Limb (tissue), 2 donors: ENCODE measurements at regions not wholly inside any gene's neighbourhood (a gene's known extent, or its start where the extent isn't known, plus 50 kb on each side); places are given as distances from the start of the nearest gene placed in this dataset.

Experiments
- DNase-seq, 2 donors: peaks; one replicate each; pipeline ENCODE4 v3.0.0-alpha.2; 2016; ENCODE audit errors: extremely low spot score in 2 of 2

DNA sequence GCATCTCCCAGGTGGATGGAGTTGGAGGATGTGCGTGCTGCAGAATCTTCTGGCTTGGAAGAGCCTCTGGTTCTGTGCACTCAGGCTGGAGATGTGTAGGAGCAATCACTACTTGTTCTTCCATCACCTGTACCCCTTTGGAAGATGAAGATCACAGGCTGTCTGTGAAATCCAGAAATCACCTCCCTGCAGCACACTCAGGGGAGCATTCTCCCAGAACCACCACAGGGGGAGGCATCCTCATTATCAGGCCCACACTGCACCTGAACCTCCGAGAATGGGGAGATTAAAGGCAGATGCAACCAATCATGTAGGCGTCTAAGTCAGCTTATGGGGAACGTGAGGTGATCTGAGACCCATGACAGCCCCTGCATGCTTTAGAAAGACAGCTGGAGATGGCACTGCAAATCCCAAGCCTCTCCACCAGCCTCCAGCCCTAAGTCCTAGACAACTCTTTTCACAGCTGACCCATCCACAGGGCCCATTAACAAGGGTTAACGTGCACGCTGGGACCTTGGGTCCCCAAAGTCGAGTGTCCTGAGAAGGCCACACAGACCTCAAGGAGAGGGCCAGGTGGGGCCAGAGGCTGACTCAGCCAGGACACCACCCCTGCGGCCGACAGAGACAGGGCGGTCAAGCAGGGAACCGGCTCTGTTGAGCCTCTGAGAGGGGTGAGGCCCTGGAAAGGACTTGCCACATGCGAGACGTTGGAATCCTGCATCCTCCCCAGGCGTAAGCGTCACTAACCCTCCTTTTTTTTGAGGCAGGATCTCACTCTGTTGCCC lies 314.9 kb downstream of the EIPR1 start:
- no peak for DNase-seq

DNA sequence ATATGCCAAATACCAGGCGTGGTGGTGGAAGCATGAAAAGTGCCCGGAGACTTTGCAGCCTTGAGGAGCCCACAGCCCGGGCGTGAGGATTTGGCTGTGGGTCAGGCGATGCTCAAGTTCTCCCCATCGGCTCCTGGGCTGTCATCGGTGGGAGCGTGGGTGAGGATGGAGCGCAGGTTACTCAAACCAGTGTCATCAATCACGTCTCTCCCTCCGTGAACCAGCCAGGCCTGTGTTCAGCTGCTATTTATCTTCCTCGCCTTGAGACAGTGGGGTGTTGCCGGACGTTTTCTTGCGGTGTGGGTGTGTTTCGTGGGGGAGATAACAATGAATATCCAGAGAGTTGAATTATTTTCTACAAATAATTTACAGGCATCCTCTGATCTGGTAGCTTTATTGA lies 317.6 kb downstream of the EIPR1 start:
- DNase-seq, result peak in 1 of 2 donors; percentile 20

GRCh38 chr2:3059141-3059925 lies 318.3 kb downstream of the EIPR1 start:
- DNase-seq, result peak in 1 of 2 donors; percentile 34

- DNase-seq, result no peak
Measured at GRCh38 chr2:3054066-3054465, 323.6 kb downstream of the EIPR1 start.

- DNase-seq, result no peak
Measured at GRCh38 chr2:3051266-3051665, 326.4 kb downstream of the EIPR1 start.

GRCh38 chr2:3046170-3046865 lies 331.3 kb downstream of the EIPR1 start:
- no peak for DNase-seq

DNA sequence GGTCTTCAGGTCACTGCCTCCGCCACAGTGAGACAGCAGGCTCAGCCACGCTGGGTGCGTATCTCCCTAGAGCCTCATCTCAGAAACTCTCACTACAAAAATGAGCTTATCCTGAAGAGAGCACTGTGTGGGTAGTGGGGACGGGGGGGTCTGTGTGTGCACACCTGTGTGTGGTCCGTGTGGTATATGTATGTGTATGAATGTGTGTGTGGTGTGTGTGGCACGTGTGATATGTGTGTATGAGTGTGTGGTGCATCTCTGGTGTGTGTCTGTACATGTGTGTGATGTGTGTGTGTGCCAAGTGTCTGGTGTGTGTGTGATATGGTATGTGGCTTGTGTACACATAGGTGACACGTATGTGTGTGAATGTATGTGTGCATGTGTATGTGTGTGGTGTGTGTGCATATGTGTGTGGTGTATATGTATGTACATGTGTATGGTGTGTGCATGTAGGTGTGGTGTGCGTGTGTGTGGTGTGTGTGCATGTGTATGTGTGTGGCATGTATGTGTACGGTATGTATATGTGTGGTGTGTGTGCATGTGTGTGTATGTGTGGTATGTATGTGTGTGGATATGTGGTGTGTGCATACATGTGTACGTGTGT lies 332.2 kb downstream of the EIPR1 start:
- no peak for DNase-seq

GRCh38 chr2:3044587-3045317 lies 332.9 kb downstream of the EIPR1 start:
- no peak for DNase-seq

DNA sequence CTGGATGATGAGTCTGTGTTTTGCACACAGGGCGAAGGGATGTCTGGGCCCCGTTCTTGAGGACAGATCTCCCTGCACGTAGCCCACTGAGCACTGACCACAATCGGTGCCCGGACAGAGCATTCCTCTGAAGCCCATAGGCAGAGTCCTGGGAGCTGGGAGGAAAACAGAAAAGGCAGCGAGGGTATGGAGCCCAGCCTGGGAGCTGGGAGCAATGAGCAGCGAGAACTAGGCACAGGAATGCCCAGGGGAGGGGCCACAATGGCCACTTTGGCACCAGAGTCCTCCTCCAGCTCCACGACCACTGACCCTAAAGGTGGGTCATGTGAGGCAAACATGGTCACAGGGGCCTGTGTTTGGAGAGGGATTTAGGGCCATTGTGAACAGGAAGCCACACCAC lies 333.9 kb downstream of the EIPR1 start:
- DNase-seq, result no peak

DNA sequence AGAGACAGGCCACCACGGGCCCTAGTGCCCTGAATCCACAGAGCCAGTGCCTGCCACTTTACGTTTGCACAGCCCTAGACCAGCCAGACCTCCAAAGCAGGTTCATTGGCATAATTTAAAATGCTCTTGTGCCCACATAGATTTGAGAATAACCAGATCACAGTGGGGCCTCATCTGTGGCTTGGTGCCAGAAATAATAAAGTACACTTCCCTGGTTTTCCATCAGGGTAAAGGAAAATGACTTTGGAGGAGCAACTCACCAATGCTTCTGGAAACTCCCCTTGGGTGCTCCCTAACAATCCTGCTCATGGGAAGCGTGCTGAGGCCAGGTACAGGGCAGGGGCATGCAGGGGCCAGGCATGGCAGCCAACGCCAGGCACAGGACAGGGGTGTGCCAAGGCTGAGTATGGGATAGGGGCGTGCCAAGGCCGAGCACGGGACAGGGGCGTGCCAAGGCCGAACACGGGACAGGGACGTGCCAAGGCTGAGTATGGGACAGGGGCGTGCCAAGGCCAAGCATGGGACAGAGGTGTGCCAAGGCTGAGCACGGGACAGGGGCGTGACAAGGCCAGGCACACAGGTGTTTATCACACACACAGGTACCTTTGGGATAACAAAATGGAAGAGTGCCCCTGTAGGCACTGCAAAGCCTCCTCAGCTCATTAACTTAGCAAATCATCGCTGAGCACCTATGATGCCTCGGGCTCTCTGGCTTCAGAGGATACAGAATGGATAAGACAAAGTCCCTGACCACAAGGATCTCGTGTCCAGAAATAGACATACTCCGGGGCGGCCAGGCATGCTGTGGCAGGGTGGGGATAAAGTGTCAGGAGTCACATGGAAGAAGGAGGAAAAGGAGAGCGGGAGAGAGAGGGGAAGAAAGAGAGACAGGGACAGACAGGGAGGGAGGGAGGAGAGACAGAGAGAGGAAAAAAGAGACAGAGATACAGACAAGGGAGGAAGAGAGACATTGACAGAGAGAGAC lies 334.7 kb downstream of the EIPR1 start:
- DNase-seq, result no peak

DNA sequence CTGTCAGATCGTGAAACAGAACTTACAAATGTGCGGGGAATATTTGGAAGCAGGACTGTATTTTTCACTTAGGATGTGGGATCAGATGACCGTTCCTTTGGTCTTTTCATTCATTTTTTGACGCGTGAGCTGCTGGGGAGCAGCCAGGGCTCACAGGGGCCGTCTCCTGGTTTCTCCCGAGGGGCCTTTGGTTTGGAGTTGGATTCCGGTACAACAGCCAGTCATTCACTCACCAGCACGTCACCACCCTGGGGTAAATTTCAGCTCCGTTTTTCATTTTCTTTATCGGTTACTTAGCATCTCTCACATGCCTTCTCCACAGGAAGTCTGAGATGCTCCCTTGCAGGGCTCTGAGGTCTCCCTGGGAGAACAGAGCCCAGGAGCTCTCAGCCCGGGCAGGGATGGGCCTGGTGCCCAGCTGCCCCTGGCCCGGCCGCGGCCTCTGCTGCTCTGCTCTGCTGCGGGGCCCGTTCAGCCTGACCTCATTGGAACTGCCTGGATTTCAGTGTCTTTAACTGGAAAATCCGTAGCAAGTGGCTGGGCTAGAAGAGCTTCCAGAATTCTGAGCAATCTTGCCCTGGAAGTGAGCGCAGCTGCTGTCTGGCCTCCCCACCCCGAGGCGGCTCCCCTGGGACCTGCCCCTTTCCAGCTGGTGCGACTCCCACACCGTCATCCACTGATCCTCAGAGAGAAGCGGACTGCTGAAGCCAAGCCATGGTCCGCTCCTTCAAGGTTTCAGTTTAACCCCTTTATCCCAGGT lies 335.6 kb downstream of the EIPR1 start:
- DNase-seq, result peak; percentile 40 to 71

DNA sequence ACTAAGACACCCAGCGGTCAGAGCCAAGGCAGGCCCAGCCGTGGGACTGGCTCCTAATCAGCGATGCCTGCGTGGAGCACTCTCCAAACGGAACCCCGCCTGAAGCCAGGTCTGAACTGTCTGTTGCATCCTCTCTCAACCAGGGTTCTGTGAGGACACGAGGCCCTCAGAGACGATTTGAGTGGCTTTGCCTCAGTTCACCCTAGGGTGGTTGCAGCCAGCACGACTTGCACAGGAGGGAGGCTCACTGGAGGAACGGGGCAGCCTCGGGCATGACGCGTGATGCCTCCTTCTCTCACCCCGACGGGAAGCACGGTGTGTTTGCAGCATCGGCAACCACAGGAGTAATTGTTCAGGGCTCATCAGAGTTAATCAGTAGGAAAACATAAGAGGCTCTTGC lies 336.4 kb downstream of the EIPR1 start:
- no peak for DNase-seq

DNA sequence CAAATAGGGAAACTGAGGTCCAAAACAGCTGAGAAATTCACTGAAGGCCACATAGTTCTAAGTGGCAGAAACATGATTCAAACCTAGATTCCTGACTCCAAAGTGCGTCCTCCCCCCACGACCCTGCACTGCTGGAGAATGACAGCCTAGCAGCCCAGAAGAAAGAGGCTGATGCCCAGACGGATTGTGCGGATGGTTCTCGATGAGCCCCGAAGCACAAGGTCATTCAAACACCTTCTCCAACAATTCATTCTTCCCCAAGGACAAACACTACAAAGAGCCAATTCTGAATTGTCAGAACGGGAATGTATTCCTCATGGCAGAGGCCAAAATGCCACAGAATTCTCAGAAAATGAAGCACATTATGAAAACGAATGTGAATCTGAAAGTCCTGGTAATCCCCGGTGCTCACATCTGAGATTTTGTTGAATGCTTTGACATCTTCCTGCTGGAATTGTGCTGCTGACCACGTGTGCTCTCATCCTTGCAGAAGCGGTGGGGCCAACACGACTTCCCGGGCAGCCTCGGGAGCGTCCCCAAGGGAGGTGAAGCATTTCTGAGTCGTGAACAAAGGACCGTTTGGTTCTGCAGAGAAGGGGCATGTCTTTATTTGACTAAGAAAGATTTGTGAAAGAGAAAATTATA lies 337.0 kb downstream of the EIPR1 start:
- no peak for DNase-seq

DNA sequence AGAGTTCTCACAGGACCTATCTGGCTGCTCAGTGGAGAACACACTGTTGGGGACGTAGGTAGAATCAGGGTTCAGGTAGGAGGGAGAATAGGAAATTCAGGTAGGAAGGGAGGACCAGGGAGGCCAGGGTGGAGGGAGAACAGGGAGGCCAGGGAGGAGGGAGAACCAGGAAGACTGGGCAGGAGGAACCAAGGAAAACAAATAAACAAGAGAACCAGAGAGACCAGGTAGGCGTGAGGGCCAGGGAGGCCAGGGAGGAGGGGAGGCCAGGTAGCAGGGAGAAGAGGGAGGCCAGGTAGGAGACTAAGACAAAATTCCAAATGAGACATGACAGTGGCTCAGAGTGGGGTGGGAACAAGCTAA lies 337.6 kb downstream of the EIPR1 start:
- no peak for DNase-seq

DNA sequence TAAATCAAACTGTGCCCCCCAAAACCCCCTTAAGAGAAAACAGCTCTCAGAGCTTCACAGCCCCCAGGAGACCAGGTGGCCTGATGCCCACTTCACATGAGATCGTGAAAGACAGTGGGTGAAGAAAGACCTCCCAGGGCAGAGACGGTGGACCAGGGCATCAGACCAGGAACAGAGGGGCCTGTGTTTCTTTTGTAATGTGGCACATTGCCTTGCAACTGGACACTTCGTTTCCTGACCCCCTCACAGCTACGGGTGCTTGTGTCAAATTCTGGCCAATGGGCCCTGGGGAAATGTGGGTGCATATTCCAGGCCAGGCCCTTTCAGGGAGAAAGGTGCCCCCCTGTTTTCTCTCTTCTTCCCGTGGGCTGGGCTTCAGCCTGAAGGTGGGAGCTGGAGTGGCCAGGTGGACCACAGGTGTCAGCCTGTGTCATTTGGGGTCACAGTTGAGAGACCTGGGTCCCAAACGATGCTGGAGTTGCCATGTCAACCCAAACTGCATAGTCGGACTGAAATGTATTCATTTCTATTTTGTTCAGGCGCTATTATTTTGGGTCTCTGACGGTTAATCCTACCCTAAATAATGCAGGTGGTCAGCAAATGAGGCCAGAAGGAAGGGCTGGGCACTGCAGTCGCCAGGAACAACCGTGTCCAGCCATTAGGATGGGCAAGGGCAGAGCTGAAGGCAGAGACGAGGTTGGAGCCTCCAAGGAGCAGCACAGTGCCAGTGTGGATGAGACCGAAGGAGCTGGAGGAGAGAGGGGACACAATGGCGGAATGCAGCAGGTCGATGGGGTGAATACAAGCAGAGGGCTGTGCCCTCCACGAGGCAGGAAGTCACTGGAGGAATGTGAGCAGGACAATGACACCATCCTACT lies 338.2 kb downstream of the EIPR1 start:
- peak in 1 of 2 donors; percentile 14 for DNase-seq

DNA sequence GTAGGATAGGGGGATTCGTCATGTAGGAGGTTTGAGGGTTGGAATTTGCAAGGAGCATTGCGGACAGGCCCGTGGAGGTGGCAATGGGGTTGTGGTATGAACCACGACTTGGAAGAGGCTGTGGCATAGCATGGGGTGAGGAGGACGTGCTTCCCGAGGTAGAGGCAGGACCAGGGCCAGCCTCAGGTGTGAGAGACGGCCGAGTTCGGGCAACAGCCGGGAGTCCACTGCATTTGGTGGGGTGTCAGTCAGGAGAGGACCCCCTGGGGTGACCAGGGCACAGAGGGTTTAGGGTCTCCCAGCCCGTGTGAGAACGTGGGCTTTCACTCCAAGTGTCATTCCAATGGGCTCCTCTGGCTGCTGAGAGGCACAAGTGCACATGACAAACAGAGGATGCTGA lies 339.0 kb downstream of the EIPR1 start:
- DNase-seq, result peak in 1 of 2 donors; percentile 16
